Liver (tissue), 8 donors: ENCODE measurements at regions not wholly inside any gene's neighbourhood (a gene's known extent, or its start where the extent isn't known, plus 50 kb on each side); places are given as distances from the start of the nearest gene placed in this dataset.

ENCODE experiments used
- DNase-seq: peaks from one replicate; pipeline ENCODE4 v3.0.0-alpha.2; 2017; ENCODE audit warnings: low spot score
- H3K27ac ChIP-seq, 2 donors: one replicate each; pipeline ENCODE4 v1.7.0; 2013; ENCODE audit warnings: inconsistent platforms in 2 of 2, low read length in 2 of 2, control low read depth in 1 of 2, low read depth in 1 of 2, mild to moderate bottlenecking in 1 of 2
- H3K27me3 ChIP-seq, 4 donors: one replicate each; pipeline versions ENCODE4 v1.6.1 to v1.7.0; 2013; ENCODE audit warnings: low read length in 3 of 4, inconsistent platforms in 1 of 4, mild to moderate bottlenecking in 1 of 4, moderate library complexity in 1 of 4; ENCODE audit not compliant: control insufficient read depth in 4 of 4, insufficient read depth in 4 of 4
- H3K36me3 ChIP-seq, 4 donors: one replicate each; pipeline versions ENCODE4 v1.6.1 to v1.7.0; 2013; ENCODE audit warnings: low read length in 3 of 4, mild to moderate bottlenecking in 3 of 4, low read depth in 1 of 4, moderate library complexity in 1 of 4; ENCODE audit not compliant: control insufficient read depth in 4 of 4, insufficient read depth in 3 of 4
- H3K4me1 ChIP-seq, 4 donors: one replicate each; pipeline versions ENCODE4 v1.6.1 to v1.7.0; 2013; ENCODE audit warnings: low read length in 3 of 4, mild to moderate bottlenecking in 3 of 4, moderate library complexity in 1 of 4; ENCODE audit not compliant: control insufficient read depth in 4 of 4, insufficient read depth in 4 of 4
- H3K4me3 ChIP-seq, 3 donors: one replicate each; pipeline versions ENCODE4 v1.6.1 to v1.7.0; 2013; ENCODE audit warnings: low read length in 3 of 3, control low read depth in 1 of 3, low read depth in 1 of 3, mild to moderate bottlenecking in 1 of 3
- H3K9ac ChIP-seq, 2 donors: one replicate each; pipeline ENCODE4 v1.7.0; 2013; ENCODE audit warnings: low read length in 2 of 2, mild to moderate bottlenecking in 2 of 2, moderate library complexity in 2 of 2, control low read depth in 1 of 2, low read depth in 1 of 2
- H3K9me3 ChIP-seq, 4 donors: one replicate each; pipeline versions ENCODE4 v1.6.1 to v1.7.0; 2013; ENCODE audit warnings: low read length in 3 of 4; ENCODE audit not compliant: control insufficient read depth in 4 of 4
- EGR1 ChIP-seq, 2 donors: IDR thresholded peaks; 2 replicates each; pipeline ENCODE4 v1.6.1; 2016 to 2018; ENCODE audit warnings: antibody characterized with exemption in 2 of 2, low read depth in 2 of 2
- FOXA1 ChIP-seq: IDR thresholded peaks from 2 replicates; pipeline ENCODE4 v1.6.1; 2016; ENCODE audit warnings: antibody characterized with exemption
- FOXA2 ChIP-seq: IDR thresholded peaks from 2 replicates; pipeline ENCODE4 v1.6.1; 2016; ENCODE audit warnings: antibody characterized with exemption
- GABPA ChIP-seq, 2 donors: IDR thresholded peaks in 1 of 2; conservative IDR thresholded peaks in 1 of 2; 2 replicates each; pipeline ENCODE4 v1.6.1; 2016; ENCODE audit warnings: antibody characterized with exemption in 2 of 2, mild to moderate bottlenecking in 1 of 2, moderate library complexity in 1 of 2
- HNF4A ChIP-seq, 2 donors: conservative IDR thresholded peaks; 2 replicates each; pipeline ENCODE4 v1.6.1; 2016; ENCODE audit warnings: antibody characterized with exemption in 2 of 2, mild to moderate bottlenecking in 2 of 2
- HNF4G ChIP-seq: IDR thresholded peaks from 2 replicates; pipeline ENCODE4 v1.6.1; 2016; ENCODE audit warnings: antibody characterized with exemption
- JUND ChIP-seq, 2 donors: IDR thresholded peaks; 2 replicates each; pipeline ENCODE4 v1.6.1; 2016; ENCODE audit warnings: antibody characterized with exemption in 2 of 2
- NR2F2 ChIP-seq: IDR thresholded peaks from 2 replicates; pipeline ENCODE4 v1.6.1; 2016; ENCODE audit warnings: antibody characterized with exemption
- RAD21 ChIP-seq, 2 donors: IDR thresholded peaks; 2 replicates each; pipeline ENCODE4 v1.6.1; 2016; ENCODE audit warnings: antibody characterized with exemption in 2 of 2, mild to moderate bottlenecking in 2 of 2
- RXRA ChIP-seq, 2 donors: IDR thresholded peaks; 2 replicates each; pipeline ENCODE4 v1.6.1; 2017 to 2018; ENCODE audit warnings: antibody characterized with exemption in 2 of 2, mild to moderate bottlenecking in 1 of 2
- SP1 ChIP-seq: IDR thresholded peaks from 2 replicates; pipeline ENCODE4 v1.6.1; 2018; ENCODE audit warnings: antibody characterized with exemption, mild to moderate bottlenecking
- TAF1 ChIP-seq: conservative IDR thresholded peaks from 2 replicates; pipeline ENCODE4 v1.6.1; 2016; ENCODE audit warnings: antibody characterized with exemption, mild to moderate bottlenecking
- YY1 ChIP-seq: IDR thresholded peaks from 2 replicates; pipeline ENCODE4 v1.6.1; 2016; ENCODE audit warnings: antibody characterized with exemption, mild to moderate bottlenecking
- WGBS: extraction: QIAGEN DNeasy Blood & Tissue Kit; methylation state at CpG from one replicate; pipeline ENCODE4 v1.1.7; 2013; 5-methylcytosine and 5-hydroxymethylcytosine counted together
- TF ChIP-seq, protein P1 (sequence below): IDR thresholded peaks from 2 replicates; pipeline ENCODE4 v1.6.1; 2016; ENCODE audit warnings: antibody characterized with exemption
- TF ChIP-seq, protein P2 (sequence below): IDR thresholded peaks from 2 replicates; pipeline ENCODE4 v1.6.1; 2016; ENCODE audit warnings: antibody characterized with exemption, mild to moderate bottlenecking
- TF ChIP-seq, protein P3 (sequence below): fragments of 150-350 bp; IDR thresholded peaks from 2 replicates; pipeline ENCODE4 v1.5.1; 2017; ENCODE audit warnings: improper control_type of control experiment, low read depth, low read length; ENCODE audit not compliant: missing input control
- TF ChIP-seq, protein P4 (sequence below): IDR thresholded peaks from 2 replicates; pipeline ENCODE4 v1.6.1; 2016; ENCODE audit warnings: antibody characterized with exemption
- TF ChIP-seq, protein P5 (sequence below): IDR thresholded peaks from 2 replicates; pipeline ENCODE4 v1.6.1; 2016; ENCODE audit warnings: antibody characterized with exemption
- donor health status: healthy.
- donor health status: healthy.
- donor health status: healthy.
- donor health status: healthy.
- donor health status: healthy.

DNA sequence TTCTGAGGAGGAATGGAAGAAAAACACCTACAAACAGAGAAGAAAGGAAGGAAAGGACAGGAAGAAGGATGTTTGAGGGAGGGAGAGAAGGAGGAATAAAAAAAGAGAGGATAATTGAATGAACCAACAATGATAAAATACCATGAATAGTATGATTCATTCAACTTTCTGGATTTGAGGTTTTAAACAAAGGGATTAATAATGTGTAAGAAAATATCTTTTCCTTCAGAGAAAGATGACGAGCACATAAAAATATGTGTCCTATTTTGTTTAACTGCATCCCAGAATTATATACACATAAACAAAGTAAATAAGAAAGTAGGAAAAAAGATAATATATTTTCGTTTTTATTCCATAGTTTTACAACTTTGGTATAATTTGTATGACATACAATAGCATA, 1380.4 kb downstream of the STIM2 start:
- 55% methylated on average over 2 of the region's 2 CpGs for WGBS
- no peak for TF ChIP-seq EGR1 (IDR thresholded peaks at IDR 0.05; ENCODE audit: low read depth in 2 of 2)
- TF ChIP-seq HNF4G, result no peak
- no peak for TF ChIP-seq FOXA2
- TF ChIP-seq, protein P1, sequence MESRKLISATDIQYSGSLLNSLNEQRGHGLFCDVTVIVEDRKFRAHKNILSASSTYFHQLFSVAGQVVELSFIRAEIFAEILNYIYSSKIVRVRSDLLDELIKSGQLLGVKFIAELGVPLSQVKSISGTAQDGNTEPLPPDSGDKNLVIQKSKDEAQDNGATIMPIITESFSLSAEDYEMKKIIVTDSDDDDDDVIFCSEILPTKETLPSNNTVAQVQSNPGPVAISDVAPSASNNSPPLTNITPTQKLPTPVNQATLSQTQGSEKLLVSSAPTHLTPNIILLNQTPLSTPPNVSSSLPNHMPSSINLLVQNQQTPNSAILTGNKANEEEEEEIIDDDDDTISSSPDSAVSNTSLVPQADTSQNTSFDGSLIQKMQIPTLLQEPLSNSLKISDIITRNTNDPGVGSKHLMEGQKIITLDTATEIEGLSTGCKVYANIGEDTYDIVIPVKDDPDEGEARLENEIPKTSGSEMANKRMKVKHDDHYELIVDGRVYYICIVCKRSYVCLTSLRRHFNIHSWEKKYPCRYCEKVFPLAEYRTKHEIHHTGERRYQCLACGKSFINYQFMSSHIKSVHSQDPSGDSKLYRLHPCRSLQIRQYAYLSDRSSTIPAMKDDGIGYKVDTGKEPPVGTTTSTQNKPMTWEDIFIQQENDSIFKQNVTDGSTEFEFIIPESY, result no peak
- TF ChIP-seq, protein P2, sequence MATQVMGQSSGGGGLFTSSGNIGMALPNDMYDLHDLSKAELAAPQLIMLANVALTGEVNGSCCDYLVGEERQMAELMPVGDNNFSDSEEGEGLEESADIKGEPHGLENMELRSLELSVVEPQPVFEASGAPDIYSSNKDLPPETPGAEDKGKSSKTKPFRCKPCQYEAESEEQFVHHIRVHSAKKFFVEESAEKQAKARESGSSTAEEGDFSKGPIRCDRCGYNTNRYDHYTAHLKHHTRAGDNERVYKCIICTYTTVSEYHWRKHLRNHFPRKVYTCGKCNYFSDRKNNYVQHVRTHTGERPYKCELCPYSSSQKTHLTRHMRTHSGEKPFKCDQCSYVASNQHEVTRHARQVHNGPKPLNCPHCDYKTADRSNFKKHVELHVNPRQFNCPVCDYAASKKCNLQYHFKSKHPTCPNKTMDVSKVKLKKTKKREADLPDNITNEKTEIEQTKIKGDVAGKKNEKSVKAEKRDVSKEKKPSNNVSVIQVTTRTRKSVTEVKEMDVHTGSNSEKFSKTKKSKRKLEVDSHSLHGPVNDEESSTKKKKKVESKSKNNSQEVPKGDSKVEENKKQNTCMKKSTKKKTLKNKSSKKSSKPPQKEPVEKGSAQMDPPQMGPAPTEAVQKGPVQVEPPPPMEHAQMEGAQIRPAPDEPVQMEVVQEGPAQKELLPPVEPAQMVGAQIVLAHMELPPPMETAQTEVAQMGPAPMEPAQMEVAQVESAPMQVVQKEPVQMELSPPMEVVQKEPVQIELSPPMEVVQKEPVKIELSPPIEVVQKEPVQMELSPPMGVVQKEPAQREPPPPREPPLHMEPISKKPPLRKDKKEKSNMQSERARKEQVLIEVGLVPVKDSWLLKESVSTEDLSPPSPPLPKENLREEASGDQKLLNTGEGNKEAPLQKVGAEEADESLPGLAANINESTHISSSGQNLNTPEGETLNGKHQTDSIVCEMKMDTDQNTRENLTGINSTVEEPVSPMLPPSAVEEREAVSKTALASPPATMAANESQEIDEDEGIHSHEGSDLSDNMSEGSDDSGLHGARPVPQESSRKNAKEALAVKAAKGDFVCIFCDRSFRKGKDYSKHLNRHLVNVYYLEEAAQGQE, result no peak
- no peak for TF ChIP-seq YY1
- no peak for TF ChIP-seq SP1
- TF ChIP-seq, protein P3, sequence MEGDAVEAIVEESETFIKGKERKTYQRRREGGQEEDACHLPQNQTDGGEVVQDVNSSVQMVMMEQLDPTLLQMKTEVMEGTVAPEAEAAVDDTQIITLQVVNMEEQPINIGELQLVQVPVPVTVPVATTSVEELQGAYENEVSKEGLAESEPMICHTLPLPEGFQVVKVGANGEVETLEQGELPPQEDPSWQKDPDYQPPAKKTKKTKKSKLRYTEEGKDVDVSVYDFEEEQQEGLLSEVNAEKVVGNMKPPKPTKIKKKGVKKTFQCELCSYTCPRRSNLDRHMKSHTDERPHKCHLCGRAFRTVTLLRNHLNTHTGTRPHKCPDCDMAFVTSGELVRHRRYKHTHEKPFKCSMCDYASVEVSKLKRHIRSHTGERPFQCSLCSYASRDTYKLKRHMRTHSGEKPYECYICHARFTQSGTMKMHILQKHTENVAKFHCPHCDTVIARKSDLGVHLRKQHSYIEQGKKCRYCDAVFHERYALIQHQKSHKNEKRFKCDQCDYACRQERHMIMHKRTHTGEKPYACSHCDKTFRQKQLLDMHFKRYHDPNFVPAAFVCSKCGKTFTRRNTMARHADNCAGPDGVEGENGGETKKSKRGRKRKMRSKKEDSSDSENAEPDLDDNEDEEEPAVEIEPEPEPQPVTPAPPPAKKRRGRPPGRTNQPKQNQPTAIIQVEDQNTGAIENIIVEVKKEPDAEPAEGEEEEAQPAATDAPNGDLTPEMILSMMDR, result no peak
- TF ChIP-seq TAF1, result no peak
- no peak for TF ChIP-seq NR2F2
- TF ChIP-seq, protein P4, sequence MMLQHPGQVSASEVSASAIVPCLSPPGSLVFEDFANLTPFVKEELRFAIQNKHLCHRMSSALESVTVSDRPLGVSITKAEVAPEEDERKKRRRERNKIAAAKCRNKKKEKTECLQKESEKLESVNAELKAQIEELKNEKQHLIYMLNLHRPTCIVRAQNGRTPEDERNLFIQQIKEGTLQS, result no peak
- no peak for TF ChIP-seq RAD21 (IDR thresholded peaks at IDR 0.05)
- TF ChIP-seq GABPA (IDR thresholded peaks at IDR 0.05 in 1 of 2, conservative IDR thresholded peaks at IDR 0.05 in 1 of 2), result no peak
- no peak for TF ChIP-seq FOXA1
- no peak for TF ChIP-seq HNF4A (conservative IDR thresholded peaks at IDR 0.05)
- no peak for TF ChIP-seq JUND (IDR thresholded peaks at IDR 0.05)
- TF ChIP-seq RXRA (IDR thresholded peaks at IDR 0.05), result no peak
- TF ChIP-seq, protein P5, sequence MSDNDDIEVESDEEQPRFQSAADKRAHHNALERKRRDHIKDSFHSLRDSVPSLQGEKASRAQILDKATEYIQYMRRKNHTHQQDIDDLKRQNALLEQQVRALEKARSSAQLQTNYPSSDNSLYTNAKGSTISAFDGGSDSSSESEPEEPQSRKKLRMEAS, result no peak
- DNase-seq, result no peak
- no peaks in the 10 kb centered on the region for H3K36me3 ChIP-seq
- no peak overlapping the region for H3K4me3 ChIP-seq
- H3K4me1 ChIP-seq, result no peaks in the 10 kb centered on the region
- no peak overlapping the region for H3K9ac ChIP-seq
- no peaks in the 10 kb centered on the region for H3K9me3 ChIP-seq
- no peaks in the 10 kb centered on the region for H3K27me3 ChIP-seq
- H3K27ac ChIP-seq, result no peak overlapping the region
